ENCODE measurements at regions not wholly inside any gene's neighbourhood (a gene's known extent, or its start where the extent isn't known, plus 50 kb on each side); places are given as distances from the start of the nearest gene placed in this dataset.

GRCh38 chr2:21438949-21439348, 315.2 kb downstream of the TDRD15 start:
- peak overlapping the region; percentile 36 for H3K27ac ChIP-seq (ENCODE audit: insufficient read depth, low read length)
- H3K79me2 ChIP-seq (ENCODE audit: control insufficient read depth, insufficient read depth, low read length): no peaks in the 10 kb centered on the region
- no peak overlapping the region for H3K9ac ChIP-seq (ENCODE audit: insufficient read depth, low read length)
- peak overlapping the region; percentile 26 for H3K4me2 ChIP-seq (ENCODE audit: extremely low read depth, insufficient read depth, low read length)
- H3K36me3 ChIP-seq (ENCODE audit: control insufficient read depth, insufficient read depth, low read length): no peaks in the 10 kb centered on the region
- H4K20me1 ChIP-seq (ENCODE audit: control insufficient read depth, extremely low read depth, insufficient read depth, low read length): no peaks in the 10 kb centered on the region
- no peak overlapping the region for H3K4me3 ChIP-seq (replicated peaks in 1 of 4; ENCODE audit: control extremely low read depth in 1 of 4, insufficient read depth in 1 of 4, low read depth in 3 of 4, low read length in 4 of 4)
- H3K9me3 ChIP-seq (ENCODE audit: control insufficient read depth, insufficient read depth, low read depth, low read length): no peaks in the 10 kb centered on the region
- TF ChIP-seq CTCF (conservative IDR thresholded peaks at IDR 0.05 in 1 of 2, IDR thresholded peaks at IDR 0.05 in 1 of 2; ENCODE audit: low read depth in 1 of 2, low read length in 2 of 2): no peak
- TF ChIP-seq EZH2 (IDR thresholded peaks at IDR 0.05; ENCODE audit: low read length, missing control alignments): no peak
- no peaks in the 10 kb centered on the region for H3K4me1 ChIP-seq (ENCODE audit: control insufficient read depth, extremely low read depth, insufficient read depth, low read length)
- no peak overlapping the region for H2AFZ ChIP-seq (ENCODE audit: low read length)
- DNase-seq (ENCODE audit: low read depth in 2 of 2): peak; percentile 38 to 93
- H3K27me3 ChIP-seq (ENCODE audit: control insufficient read depth, insufficient read depth, low read length): no peaks in the 10 kb centered on the region

- Histone ChIP-seq H3K4me1 (ENCODE audit: control insufficient read depth, extremely low read depth, insufficient read depth, low read length) (no peaks in the 10 kb centered on the region), H3K36me3 (ENCODE audit: control insufficient read depth, insufficient read depth, low read length) (no peaks in the 10 kb centered on the region), H3K9ac (ENCODE audit: insufficient read depth, low read length) (no peak overlapping the region), H2AFZ (ENCODE audit: low read length) (no peak overlapping the region), H3K27ac (ENCODE audit: insufficient read depth, low read length) (no peak overlapping the region), H3K4me3 (replicated peaks in 1 of 4; ENCODE audit: control extremely low read depth in 1 of 4, insufficient read depth in 1 of 4, low read depth in 3 of 4, low read length in 4 of 4) (no peak overlapping the region), H3K79me2 (ENCODE audit: control insufficient read depth, insufficient read depth, low read length) (no peaks in the 10 kb centered on the region), H3K9me3 (ENCODE audit: control insufficient read depth, insufficient read depth, low read depth, low read length) (no peaks in the 10 kb centered on the region), H3K27me3 (ENCODE audit: control insufficient read depth, insufficient read depth, low read length) (no peaks in the 10 kb centered on the region), H3K4me2 (ENCODE audit: extremely low read depth, insufficient read depth, low read length) (no peak overlapping the region), H4K20me1 (ENCODE audit: control insufficient read depth, extremely low read depth, insufficient read depth, low read length) (no peaks in the 10 kb centered on the region)
- TF ChIP-seq CTCF (conservative IDR thresholded peaks at IDR 0.05 in 1 of 2, IDR thresholded peaks at IDR 0.05 in 1 of 2; ENCODE audit: low read depth in 1 of 2, low read length in 2 of 2) (no peak), EZH2 (IDR thresholded peaks at IDR 0.05; ENCODE audit: low read length, missing control alignments) (no peak)
- no peak for DNase-seq (ENCODE audit: low read depth in 2 of 2)
These were observed 317.7 kb downstream of the TDRD15 start for GRCh38 chr2:21441442-21441841.

- Histone ChIP-seq H3K4me3 (replicated peaks in 1 of 4; ENCODE audit: control extremely low read depth in 1 of 4, insufficient read depth in 1 of 4, low read depth in 3 of 4, low read length in 4 of 4) (no peak overlapping the region), H2AFZ (ENCODE audit: low read length) (peak overlapping the region; percentile 4), H3K27me3 (ENCODE audit: control insufficient read depth, insufficient read depth, low read length) (no peaks in the 10 kb centered on the region), H4K20me1 (ENCODE audit: control insufficient read depth, extremely low read depth, insufficient read depth, low read length) (no peaks in the 10 kb centered on the region), H3K9ac (ENCODE audit: insufficient read depth, low read length) (no peak overlapping the region), H3K4me2 (ENCODE audit: extremely low read depth, insufficient read depth, low read length) (no peak overlapping the region), H3K36me3 (ENCODE audit: control insufficient read depth, insufficient read depth, low read length) (no peaks in the 10 kb centered on the region), H3K79me2 (ENCODE audit: control insufficient read depth, insufficient read depth, low read length) (no peaks in the 10 kb centered on the region), H3K4me1 (ENCODE audit: control insufficient read depth, extremely low read depth, insufficient read depth, low read length) (no peaks in the 10 kb centered on the region), H3K27ac (ENCODE audit: insufficient read depth, low read length) (no peak overlapping the region), H3K9me3 (ENCODE audit: control insufficient read depth, insufficient read depth, low read depth, low read length) (no peaks in the 10 kb centered on the region)
- DNase-seq (ENCODE audit: low read depth in 2 of 2): peak in 1 of 2 donors; percentile 11
- TF ChIP-seq EZH2 (IDR thresholded peaks at IDR 0.05; ENCODE audit: low read length, missing control alignments) (no peak), CTCF (conservative IDR thresholded peaks at IDR 0.05 in 1 of 2, IDR thresholded peaks at IDR 0.05 in 1 of 2; ENCODE audit: low read depth in 1 of 2, low read length in 2 of 2) (no peak)
These were observed 319.8 kb downstream of the TDRD15 start for GRCh38 chr2:21443494-21444105.
